ENCODE measurements at regions not wholly inside any gene's neighbourhood (a gene's known extent, or its start where the extent isn't known, plus 50 kb on each side); places are given as distances from the start of the nearest gene placed in this dataset.

- TF ChIP-seq TARDBP (IDR thresholded peaks at IDR 0.05; ENCODE audit: borderline replicate concordance) = no peak
- TF ChIP-seq TAF1 (IDR thresholded peaks at IDR 0.05; ENCODE audit: borderline replicate concordance, low read depth, low read length) = no peak
- no peak for TF ChIP-seq CHD4 (IDR thresholded peaks at IDR 0.05)
- no peak for TF ChIP-seq SPI1 (IDR thresholded peaks at IDR 0.05; ENCODE audit: borderline replicate concordance, insufficient read depth, low read depth, low read length)
- TF ChIP-seq CTCF (IDR thresholded peaks at IDR 0.05 in 2 of 3, conservative IDR thresholded peaks at IDR 0.05 in 1 of 3; ENCODE audit: control insufficient read depth in 2 of 3, extremely low read depth in 1 of 3, insufficient read depth in 1 of 3, low read depth in 3 of 3, low read length in 3 of 3) = no peak
Measured at GRCh38 chr2:240205348-240205747, 64.9 kb upstream of the OTOS start.

All from GM12878 (cell line).